OCI-LY7 (cell line): ENCODE measurements at regions not wholly inside any gene's neighbourhood (a gene's known extent, or its start where the extent isn't known, plus 50 kb on each side); places are given as distances from the start of the nearest gene placed in this dataset.

Experiments
- BruUV-seq: library from RNA; stranded (reverse); fragments of 400-500 nt; replicated peaks from 2 replicates; lab custom pipeline; 2021; lab: Mats Ljungman, UMichigan
- CTCF ChIA-PET: fragments of 300-600 bp; sonication (Branson Sonifier 250); formaldehyde crosslinking; loops from one replicate; lab custom pipeline; 2022; ENCODE audit warnings: antibody characterized with exemption; ENCODE audit not compliant: unreplicated experiment; lab: Charles Lee
- POLR2A ChIA-PET: fragments of 300-600 bp; sonication (Branson Sonifier 250); formaldehyde crosslinking; loops from one replicate; lab custom pipeline; 2022; ENCODE audit warnings: antibody characterized with exemption; lab: Charles Lee
- DNase-seq: peaks from one replicate; pipeline ENCODE4 v3.0.0-alpha.2; 2015; ENCODE audit warnings: low spot score
- H2AFZ ChIP-seq: fragments of 200-600 bp; sonication (generic), shearing (Covaris generic); 2 replicates; pipeline ENCODE4 v1.6.1; 2014; ENCODE audit warnings: mild to moderate bottlenecking, antibody characterized with exemption, low read length, moderate library complexity
- H3K27ac ChIP-seq: fragments of 200-600 bp; sonication (generic); 2 replicates; pipeline ENCODE4 v1.5.1; 2014; ENCODE audit warnings: mixed run types, low read depth, mild to moderate bottlenecking, moderate library complexity, low read length, inconsistent platforms; ENCODE audit not compliant: poor library complexity, severe bottlenecking
- H3K36me3 ChIP-seq: fragments of 200-600 bp; sonication (generic); 2 replicates; pipeline ENCODE4 v1.6.1; 2014; ENCODE audit warnings: mild to moderate bottlenecking, antibody characterized with exemption, low read length, moderate library complexity, mixed read lengths; ENCODE audit not compliant: insufficient read depth
- H3K4me1 ChIP-seq: fragments of 200-600 bp; sonication (generic); 2 replicates; pipeline ENCODE4 v1.5.1; 2014; ENCODE audit warnings: mild to moderate bottlenecking, low read length; ENCODE audit not compliant: insufficient read depth, poor library complexity, severe bottlenecking
- H3K4me2 ChIP-seq: fragments of 200-600 bp; sonication (generic); 2 replicates; pipeline ENCODE4 v1.6.1; 2014; ENCODE audit warnings: mild to moderate bottlenecking, low read length
- H3K4me3 ChIP-seq: fragments of 200-600 bp; sonication (generic); 2 replicates; pipeline ENCODE4 v1.5.1; 2014; ENCODE audit warnings: mild to moderate bottlenecking, low read depth, low read length; ENCODE audit not compliant: poor library complexity, severe bottlenecking
- H3K79me2 ChIP-seq: fragments of 200-600 bp; sonication (generic); 2 replicates; pipeline ENCODE4 v1.6.1; 2016; ENCODE audit warnings: low read depth, mild to moderate bottlenecking, low read length, moderate library complexity, mixed read lengths; ENCODE audit not compliant: insufficient read depth
- H3K9me2 ChIP-seq: fragments of 200-600 bp; sonication (generic); 2 replicates; pipeline ENCODE4 v1.6.1; 2016; ENCODE audit warnings: mild to moderate bottlenecking, low read length, mixed read lengths; ENCODE audit not compliant: insufficient read depth
- H3K9me3 ChIP-seq: fragments of 200-600 bp; sonication (generic); 2 replicates; pipeline ENCODE4 v1.6.1; 2014; ENCODE audit warnings: mild to moderate bottlenecking, mixed run types, low read length, mixed read lengths
- H4K20me1 ChIP-seq: fragments of 200-600 bp; sonication (generic); 2 replicates; pipeline ENCODE4 v1.6.1; 2014; ENCODE audit warnings: mild to moderate bottlenecking, antibody characterized with exemption, low read length, moderate library complexity, mixed read lengths; ENCODE audit not compliant: insufficient read depth
- CTCF ChIP-seq: fragments of 200-600 bp; sonication (generic); conservative IDR thresholded peaks from 2 replicates; pipeline ENCODE4 v1.5.1; 2014; ENCODE audit warnings: mild to moderate bottlenecking, antibody characterized with exemption, low read length, moderate library complexity, mixed read lengths
- EZH2phosphoT487 ChIP-seq: fragments of 200-600 bp; sonication (generic); IDR thresholded peaks from 2 replicates; pipeline ENCODE4 v1.6.1; 2018; ENCODE audit warnings: low read depth, borderline replicate concordance, mild to moderate bottlenecking, mixed run types, antibody characterized with exemption, low read length, moderate library complexity, mixed read lengths
- intact Hi-C: fragments of 100-400 bp; cut with micrococcal nuclease; formaldehyde crosslinking; loops from one replicate; pipeline ENCODE4 v1.10.0; 2022; ENCODE audit not compliant: unreplicated experiment

GRCh38 chr13:99072941-99073340, 95.1 kb upstream of the DOCK9 start:
- H3K36me3 ChIP-seq = peaks cover 39% of the 10 kb centered on the region
- no peaks in the 10 kb centered on the region for H3K79me2 ChIP-seq
- no TSS peak for BruUV-seq
- ChIA-PET CTCF (no interaction called here), POLR2A (interaction anchor here (0.6 kb wide), 1 partner anchor 193 kb away, joined by 3 read pairs; no protein-coding TSS in a partner anchor)
- no peak overlapping the region for H3K4me2 ChIP-seq
- H4K20me1 ChIP-seq = no peaks in the 10 kb centered on the region
- DNase-seq = no peak
- no peak overlapping the region for H3K27ac ChIP-seq
- H3K9me3 ChIP-seq = peaks cover 12% of the 10 kb centered on the region; the same call in 1 of the 2 replicates
- no peaks in the 10 kb centered on the region for H3K9me2 ChIP-seq
- TF ChIP-seq CTCF = no peak
- TF ChIP-seq EZH2phosphoT487 = no peak
- no peak overlapping the region for H3K4me3 ChIP-seq
- peaks cover 20% of the 10 kb centered on the region for H3K4me1 ChIP-seq
- intact Hi-C loops = no loop called here
- H2AFZ ChIP-seq = no peak overlapping the region

- H3K79me2 ChIP-seq = no peaks in the 10 kb centered on the region
- BruUV-seq = no TSS peak
- H3K4me2 ChIP-seq = no peak overlapping the region
- H4K20me1 ChIP-seq = no peaks in the 10 kb centered on the region
- H3K4me3 ChIP-seq = no peak overlapping the region
- H3K4me1 ChIP-seq = peaks cover 20% of the 10 kb centered on the region
- H2AFZ ChIP-seq = no peak overlapping the region
- POLR2A ChIA-PET = interaction anchor here (1.0 kb wide), 1 partner anchor 9 kb away, joined by 4 read pairs; no protein-coding TSS in a partner anchor
- intact Hi-C loops = no loop called here
- CTCF ChIA-PET = no interaction called here
- no peak for DNase-seq
- no peaks in the 10 kb centered on the region for H3K9me2 ChIP-seq
- TF ChIP-seq EZH2phosphoT487 (no peak), CTCF (no peak)
- H3K36me3 ChIP-seq = peaks cover 45% of the 10 kb centered on the region
- peak overlapping the region; percentile 66 for H3K27ac ChIP-seq
- peaks cover 12% of the 10 kb centered on the region; the same call in 1 of the 2 replicates for H3K9me3 ChIP-seq
Observed at GRCh38 chr13:99074693-99075092, 96.8 kb upstream of the DOCK9 start.
